GM18951 (cell line): ENCODE measurements at regions not wholly inside any gene's neighbourhood (a gene's known extent, or its start where the extent isn't known, plus 50 kb on each side); places are given as distances from the start of the nearest gene placed in this dataset.

Experiments used
- POLR2A ChIP-seq: IDR thresholded peaks from 4 replicates; pipeline ENCODE4 v1.6.1; 2011; ENCODE audit warnings: mild to moderate bottlenecking; ENCODE audit not compliant: insufficient read length, insufficient read depth; ENCODE audit errors: extremely low read depth
- in situ Hi-C: fragments of 300-500 bp; cut with MboI; formaldehyde crosslinking; loops from one replicate; pipeline ENCODE4 v1.12.0; 2022; ENCODE audit warnings: low sequenced_read_pairs, mixed read lengths, inconsistent platforms; ENCODE audit not compliant: unreplicated experiment

DNA sequence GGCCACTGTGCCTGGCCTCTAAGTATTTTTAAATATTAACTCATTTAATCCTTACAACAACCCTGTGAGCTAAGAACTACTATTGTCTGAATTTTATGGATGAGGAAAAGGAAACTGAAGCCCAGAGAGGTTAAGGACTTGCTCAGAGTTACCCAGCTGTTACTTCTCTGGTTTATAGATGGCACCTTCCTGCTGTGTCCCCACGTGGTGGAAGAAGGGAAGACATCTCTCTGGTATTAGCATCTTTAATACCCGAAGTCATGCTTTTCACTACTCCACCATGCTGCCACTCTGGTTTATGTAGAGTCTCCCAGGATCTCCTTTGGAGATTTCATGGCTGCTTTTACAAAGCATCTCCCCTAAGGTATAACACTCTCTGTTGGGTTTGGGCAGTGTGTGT is 105.5 kb upstream of the MKLN1 start:
- in situ Hi-C loops = loop anchor here (10.0 kb wide), 1 partner anchor 97 kb away; no protein-coding TSS in a partner anchor
- no peak for TF ChIP-seq POLR2A

DNA sequence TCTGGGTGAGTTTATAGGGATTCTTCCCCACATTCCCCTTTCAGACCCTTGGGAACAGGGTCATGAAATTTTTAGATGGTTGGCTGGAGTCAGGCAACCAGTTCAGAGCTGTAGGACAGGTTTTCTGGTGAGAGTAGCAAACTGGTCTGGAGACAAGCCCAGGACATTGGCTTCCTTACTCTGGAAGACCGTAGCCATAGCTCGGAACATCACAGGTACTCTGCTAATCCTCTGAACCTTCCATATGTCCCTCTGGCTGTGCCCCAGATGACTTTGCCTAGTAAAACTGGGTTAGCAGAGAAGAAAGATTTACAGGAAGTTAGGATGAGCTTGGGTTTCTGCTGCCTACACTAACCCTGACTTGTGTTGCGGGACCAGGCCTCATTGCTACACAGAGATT is 104.5 kb upstream of the MKLN1 start:
- no peak for TF ChIP-seq POLR2A
- in situ Hi-C loops = loop anchor here (10.0 kb wide), 1 partner anchor 98 kb away; no protein-coding TSS in a partner anchor

DNA sequence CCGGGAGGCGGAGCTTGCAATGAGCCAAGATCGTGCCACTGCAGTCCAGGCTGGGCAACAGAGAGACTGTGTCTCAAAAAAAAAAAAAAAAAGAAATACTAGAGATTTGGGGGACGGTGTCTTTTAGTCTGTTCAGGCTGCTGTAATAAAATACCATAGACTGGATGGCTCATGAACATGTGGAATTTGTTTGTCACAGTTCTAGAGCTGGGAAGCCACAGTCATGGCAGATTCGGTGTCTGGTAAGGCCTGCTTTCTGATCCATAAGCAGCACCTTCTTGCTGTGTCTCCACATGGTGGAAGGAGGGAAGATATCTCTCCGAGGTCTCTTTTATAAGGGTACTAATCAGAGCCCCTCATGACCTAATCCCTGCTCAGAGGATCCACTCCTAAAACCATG is 102.7 kb upstream of the MKLN1 start:
- TF ChIP-seq POLR2A = no peak
- in situ Hi-C loops = loop anchor here (10.0 kb wide), 1 partner anchor 100 kb away; no protein-coding TSS in a partner anchor

DNA sequence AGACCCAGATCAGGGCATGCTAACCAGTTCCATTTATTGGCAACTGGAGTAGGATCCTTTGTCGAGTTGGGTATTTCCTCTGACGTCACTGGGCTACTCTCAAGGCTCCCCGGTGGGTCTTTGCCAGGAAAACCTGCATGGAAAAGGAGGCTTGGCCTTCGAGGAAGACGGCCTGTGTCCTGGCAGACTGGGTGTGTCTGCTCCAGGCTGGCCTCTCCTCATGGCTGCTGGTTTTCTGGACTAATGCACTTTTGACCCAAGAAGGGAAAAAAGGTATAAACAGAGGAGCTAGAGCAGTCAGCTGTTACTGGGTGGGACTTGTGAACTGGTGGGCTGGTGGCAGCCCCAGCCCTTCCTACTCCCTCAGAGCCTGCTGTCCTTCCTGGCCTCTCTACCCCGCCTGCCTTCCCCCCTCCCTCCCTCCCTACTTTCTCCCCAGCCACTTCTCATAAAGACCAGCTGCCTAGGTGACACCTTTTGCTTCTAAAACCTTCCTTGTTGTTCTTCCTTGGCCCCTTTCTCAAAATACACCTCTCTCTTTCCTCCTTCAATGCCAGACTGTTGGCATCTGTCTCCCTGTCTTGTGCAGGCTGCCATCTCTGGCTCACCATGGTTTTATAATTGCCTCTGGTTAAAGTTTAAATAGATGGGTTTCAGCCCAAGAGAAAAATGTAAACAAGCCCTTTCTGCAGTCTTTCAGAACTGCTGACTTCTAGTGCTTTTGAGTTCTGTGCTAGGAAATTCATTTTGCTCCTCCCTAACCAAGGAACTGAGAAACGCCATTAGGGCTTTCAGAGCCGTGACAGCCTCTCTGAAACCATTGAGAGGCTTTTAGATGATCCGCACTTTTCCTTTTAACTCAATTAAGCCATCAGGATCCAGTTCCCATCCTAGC is 101.8 kb upstream of the MKLN1 start:
- in situ Hi-C loops = loop anchor here (10.0 kb wide), 1 partner anchor 101 kb away; no protein-coding TSS in a partner anchor

DNA sequence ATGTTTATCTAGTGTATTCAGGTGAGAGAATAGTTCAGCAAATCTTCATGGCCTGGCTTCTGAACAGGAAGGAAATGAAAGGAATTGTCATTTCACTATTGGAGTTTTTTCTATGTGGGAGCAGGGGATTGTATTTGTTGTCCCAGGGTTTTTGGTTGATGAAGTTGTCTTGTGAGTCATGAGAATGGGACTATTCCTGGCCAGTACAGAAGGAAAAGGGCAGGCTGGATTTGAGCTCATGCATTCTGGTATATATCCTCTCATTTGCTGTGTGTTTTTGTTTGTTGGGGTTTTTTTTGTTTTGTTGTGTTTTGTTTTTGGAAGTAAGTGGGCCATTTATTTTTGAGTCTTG is 101.2 kb upstream of the MKLN1 start:
- TF ChIP-seq POLR2A = no peak
- in situ Hi-C loops = loop anchor here (10.0 kb wide), 1 partner anchor 102 kb away; no protein-coding TSS in a partner anchor

More for the DNA sequence above, 101.8 kb upstream of the MKLN1 start:
- TF ChIP-seq POLR2A = no peak

DNA sequence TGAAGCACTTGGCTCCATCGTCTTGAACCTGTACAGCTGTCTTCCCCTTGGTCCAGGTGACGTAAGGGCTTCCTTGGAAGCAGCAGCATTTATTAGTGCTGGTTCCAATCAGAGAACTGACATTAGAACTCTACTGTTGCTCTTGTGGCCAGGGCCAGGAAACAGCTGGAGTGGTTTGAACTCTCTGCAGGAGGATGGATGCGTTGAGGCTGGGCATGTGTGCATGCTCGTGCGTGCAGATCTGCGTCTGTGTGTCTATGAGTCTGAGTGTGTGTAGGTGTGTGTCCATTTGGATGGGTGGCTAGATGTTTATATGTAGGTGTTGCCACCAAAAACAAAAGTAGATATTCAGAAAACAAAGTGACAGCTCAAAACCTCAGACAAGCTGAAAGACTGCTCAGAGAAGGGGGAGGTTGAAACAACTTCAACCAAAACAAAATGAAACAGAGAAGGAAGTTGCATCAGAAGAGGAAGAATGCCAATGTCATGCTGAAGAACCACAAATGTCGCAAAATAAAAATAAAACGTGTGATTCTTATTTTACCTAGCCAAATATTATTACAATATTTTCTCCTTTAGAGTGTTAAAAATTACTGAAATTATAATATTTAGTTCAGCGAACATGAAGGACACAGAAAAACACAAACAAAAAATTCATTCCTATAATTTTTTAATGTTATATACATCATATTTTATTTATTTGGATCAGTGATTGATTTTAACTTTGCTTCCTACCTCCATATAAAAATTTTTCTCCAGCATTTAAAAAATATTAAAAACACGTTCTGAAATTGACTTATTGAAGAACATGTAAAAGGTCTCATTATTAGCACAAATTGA is 96.1 kb upstream of the MKLN1 start:
- in situ Hi-C loops = no loop called here
- no peak for TF ChIP-seq POLR2A

DNA sequence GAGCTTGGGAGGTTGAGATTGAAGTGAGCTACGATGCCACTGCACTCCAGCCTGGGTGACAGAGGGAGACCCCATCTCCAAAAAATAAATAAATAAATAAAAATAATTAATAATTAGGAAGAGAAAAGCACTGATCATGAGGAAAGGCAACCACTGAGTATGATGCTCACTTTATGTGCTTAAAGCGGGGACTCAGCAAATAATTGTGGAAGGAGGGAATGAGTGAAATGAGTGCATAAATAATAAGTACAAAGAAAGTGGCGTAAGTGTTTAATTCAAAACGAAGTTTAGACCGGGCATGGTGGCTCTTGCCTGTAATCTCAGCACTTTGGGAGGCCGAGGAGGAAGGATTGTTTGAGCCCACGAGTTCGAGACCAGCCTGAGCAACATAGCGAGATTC is 94.9 kb upstream of the MKLN1 start:
- in situ Hi-C loops = no loop called here
- no peak for TF ChIP-seq POLR2A

DNA sequence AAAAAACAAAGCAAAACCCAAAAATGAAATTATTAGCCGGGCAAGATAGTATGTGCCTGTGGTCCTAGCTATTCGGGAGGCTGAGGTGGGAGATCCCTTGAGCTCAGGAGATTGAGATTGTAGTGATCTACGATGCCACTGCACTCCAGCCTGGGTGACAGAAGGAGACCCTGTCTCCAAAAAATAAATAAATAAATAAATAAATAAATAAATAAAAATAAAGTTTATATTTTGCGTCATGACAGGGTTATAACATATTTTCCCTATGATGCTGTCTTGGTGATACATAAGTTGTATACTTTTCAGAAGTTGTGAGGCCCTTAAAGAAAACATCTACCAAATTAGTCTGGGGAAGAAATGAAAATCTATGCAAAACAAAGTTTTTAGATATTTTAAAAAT is 94.5 kb upstream of the MKLN1 start:
- TF ChIP-seq POLR2A = no peak
- in situ Hi-C loops = no loop called here

DNA sequence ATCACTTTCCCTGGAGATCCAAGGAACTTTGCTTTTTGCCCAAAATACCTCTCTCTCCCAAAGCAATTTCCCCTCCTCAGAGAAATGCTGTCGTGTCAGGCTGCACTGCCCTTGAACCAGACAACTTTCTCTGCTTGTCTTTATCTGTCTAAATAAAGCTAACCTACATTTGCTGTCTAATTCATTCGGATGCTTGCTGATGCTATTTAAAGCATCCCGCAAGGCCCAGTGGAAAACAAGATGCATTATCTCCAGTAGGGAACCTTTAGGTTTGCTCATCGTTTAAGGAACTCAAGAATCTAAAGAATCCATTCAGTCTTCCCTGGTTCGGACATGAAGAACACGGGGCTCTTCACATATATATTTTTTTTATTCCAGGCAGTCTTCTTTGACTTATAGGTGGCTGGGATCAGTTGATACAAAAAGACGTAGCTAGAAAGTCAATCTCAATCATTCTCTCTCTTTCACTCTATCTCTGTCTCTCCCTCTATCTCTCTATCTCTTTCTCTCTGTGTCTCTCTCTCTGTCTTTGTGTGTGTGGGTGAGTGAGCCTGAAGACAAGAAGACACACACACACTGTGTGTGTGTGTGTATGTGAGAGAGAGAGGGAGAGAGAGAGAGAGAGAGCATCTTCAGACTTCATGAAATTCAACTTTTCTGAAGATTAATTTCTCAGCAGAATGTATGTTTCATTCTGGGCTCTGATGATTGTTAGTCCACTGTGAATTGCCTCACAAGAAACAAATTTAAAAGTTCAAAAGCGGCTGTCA is 92.8 kb upstream of the MKLN1 start:
- in situ Hi-C loops = no loop called here
- no peak for TF ChIP-seq POLR2A

DNA sequence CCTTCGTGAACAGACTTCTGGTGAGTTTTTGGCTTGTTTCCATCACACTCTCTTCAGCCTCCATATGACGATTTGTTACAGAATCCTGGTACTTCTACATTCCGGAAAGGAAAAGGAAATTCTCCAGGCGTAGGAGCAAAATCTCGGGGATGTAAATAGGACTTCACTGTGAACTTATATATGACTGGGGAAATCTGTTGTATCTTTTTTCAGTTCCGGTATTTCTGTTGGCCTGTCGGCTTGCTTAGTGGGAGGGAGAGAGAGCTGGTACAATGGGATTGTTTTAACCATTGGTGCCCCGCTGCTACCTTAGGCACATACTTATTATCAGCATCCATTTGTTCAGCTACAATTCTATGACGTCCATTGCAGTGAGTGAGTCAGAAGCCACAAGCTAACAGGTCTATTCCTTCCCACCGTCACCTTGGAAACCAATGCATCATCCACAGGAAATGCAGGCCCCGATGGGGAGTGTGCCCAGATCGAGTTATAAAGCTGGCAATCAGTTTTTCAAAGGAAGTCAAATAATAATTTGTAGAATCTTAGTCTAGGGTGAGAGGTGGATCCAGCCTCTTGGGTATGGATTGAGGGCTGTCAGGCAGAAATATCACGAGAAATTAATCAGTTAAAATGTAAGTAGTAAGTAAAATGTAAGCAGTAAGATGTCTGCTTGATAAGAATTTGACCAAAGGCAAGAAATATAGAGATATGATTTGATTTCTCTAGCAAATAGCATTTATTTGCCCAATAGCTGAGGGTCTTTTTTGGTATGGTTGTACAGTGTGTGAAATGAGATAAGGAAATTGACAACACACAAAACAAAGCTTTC is 92.0 kb upstream of the MKLN1 start:
- no peak for TF ChIP-seq POLR2A
- in situ Hi-C loops = no loop called here

DNA sequence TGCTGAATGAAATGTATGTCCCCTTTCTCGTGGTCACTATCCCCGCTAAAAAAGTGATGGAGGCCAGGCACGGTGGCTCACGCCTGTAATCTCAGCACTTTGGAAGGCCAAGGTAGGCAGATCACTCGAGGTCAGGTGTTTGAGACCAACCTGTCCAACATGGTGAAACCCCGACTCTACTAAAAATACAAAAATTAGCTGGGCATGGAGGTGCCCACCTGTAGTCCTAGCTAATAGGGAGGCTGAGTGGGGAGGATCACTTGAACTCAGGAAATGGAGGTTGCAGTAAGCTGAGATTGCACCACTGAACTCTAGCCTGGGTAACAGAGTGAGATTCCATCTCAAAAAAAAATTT is 91.4 kb upstream of the MKLN1 start:
- in situ Hi-C loops = no loop called here
- TF ChIP-seq POLR2A = no peak

DNA sequence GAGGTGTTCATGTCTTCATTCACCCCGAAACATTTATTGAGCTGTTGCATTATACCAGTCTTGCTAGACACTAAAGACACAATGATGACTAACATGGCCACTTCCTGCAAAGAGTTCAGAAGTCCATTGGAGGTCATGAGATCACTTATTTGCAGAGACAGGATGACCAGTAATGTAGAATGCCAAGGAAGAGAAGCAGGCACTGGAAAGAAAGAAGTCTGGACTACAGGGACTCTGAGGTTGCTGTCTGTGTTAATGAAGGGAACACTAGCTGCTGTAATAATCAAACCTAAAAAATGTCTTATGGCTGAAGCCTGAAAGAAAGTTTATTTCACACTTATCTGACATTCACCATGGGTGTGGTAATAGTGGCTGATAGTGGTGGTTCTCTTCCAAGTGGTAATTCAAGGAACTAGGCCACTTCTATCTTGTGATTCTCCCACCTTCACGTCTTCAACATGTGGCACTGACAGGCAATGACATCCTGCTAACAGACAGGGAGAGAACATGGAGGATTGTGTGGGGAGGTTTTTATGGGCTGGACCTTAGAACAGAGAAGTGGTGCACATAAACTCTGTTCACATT is 89.2 kb upstream of the MKLN1 start:
- TF ChIP-seq POLR2A = no peak
- in situ Hi-C loops = no loop called here

DNA sequence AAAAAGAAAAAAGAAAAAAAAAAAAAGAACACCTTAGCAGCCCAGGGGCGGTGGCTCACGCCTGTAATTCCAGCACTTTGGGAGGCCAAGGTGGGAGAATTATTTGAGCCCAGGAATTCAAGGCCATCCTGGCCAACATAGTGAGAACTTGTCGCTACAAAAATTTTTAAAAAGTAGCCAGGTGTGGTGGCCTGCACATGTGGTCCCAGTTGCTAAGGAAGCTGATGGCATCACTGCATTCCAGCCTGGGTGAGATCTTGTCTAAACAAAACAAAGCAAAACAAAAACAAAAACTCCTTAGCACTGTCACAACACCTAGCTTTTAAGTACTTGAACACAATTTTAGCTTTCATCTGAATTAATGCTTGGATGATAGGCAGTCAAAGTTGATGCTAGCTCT is 86.3 kb upstream of the MKLN1 start:
- no peak for TF ChIP-seq POLR2A
- in situ Hi-C loops = no loop called here
